ENCODE measurements at regions not wholly inside any gene's neighbourhood (a gene's known extent, or its start where the extent isn't known, plus 50 kb on each side); places are given as distances from the start of the nearest gene placed in this dataset.

- Histone ChIP-seq H3K9me3 (ENCODE audit: control insufficient read depth, insufficient read depth, low read length) (peaks cover 4% of the 10 kb centered on the region; the same call in 1 of the 2 replicates), H2AFZ (replicated peaks; ENCODE audit: low read length, poor library complexity) (no peak overlapping the region), H4K8ac (ENCODE audit: low read depth in 2 of 2, low read length in 2 of 2) (no peak overlapping the region), H2BK20ac (ENCODE audit: low read depth, low read length) (no peak overlapping the region), H3K18ac (ENCODE audit: low read depth, low read length) (no peak overlapping the region), H3K79me1 (ENCODE audit: low read depth in 1 of 2, low read length in 2 of 2) (no peaks in the 10 kb centered on the region), H2BK15ac (ENCODE audit: low read depth, low read length) (no peak overlapping the region), H3K14ac (replicated peaks; ENCODE audit: low read depth, low read length) (no peak overlapping the region), H3K9ac (ENCODE audit: low read depth, low read length) (no peak overlapping the region), H3K23ac (ENCODE audit: low read depth, low read length) (no peak overlapping the region), H3K4me1 (ENCODE audit: control insufficient read depth, insufficient read depth, low read length) (no peaks in the 10 kb centered on the region), H3K4me3 (ENCODE audit: insufficient read depth, low read depth, low read length) (no peak overlapping the region), H3K27ac (ENCODE audit: insufficient read depth, low read length) (no peak overlapping the region), H3K36me3 (ENCODE audit: control insufficient read depth, insufficient read depth, low read length) (no peaks in the 10 kb centered on the region), H2AK9ac (replicated peaks; ENCODE audit: low read depth, low read length, poor library complexity) (no peak overlapping the region), H3K4me2 (ENCODE audit: low read depth, low read length) (no peak overlapping the region), H2AK5ac (ENCODE audit: low read depth, low read length) (no peak overlapping the region), H3K27me3 (ENCODE audit: control insufficient read depth, insufficient read depth, low read length) (no peaks in the 10 kb centered on the region), H2BK5ac (ENCODE audit: low read depth, low read length, poor library complexity, severe bottlenecking) (no peak overlapping the region), H3K56ac (ENCODE audit: extremely low read depth, insufficient read depth, low read length) (no peak overlapping the region), H3K4ac (ENCODE audit: low read depth, low read length) (no peak overlapping the region), H3K9me1 (ENCODE audit: insufficient read depth, low read length) (no peaks in the 10 kb centered on the region), H4K20me1 (ENCODE audit: insufficient read depth, low read length) (no peaks in the 10 kb centered on the region), H4K91ac (ENCODE audit: insufficient read depth, low read depth, low read length) (no peak overlapping the region), H2BK120ac (ENCODE audit: low read depth, low read length) (no peak overlapping the region), H4K5ac (ENCODE audit: low read depth, low read length) (no peak overlapping the region)
- CTCF ChIA-PET = no interaction called here
- peak; percentile 43; the same call in 1 of the 2 replicates for TF ChIP-seq CEBPB (IDR thresholded peaks at IDR 0.05; ENCODE audit: low read depth, low read length)
- TF ChIP-seq SMC3 (IDR thresholded peaks at IDR 0.05; ENCODE audit: low read depth, low read length) = no peak
- TF ChIP-seq BHLHE40 (IDR thresholded peaks at IDR 0.05; ENCODE audit: low read depth, low read length) = no peak
- no peak for TF ChIP-seq MXI1 (IDR thresholded peaks at IDR 0.05; ENCODE audit: borderline replicate concordance, low read depth, low read length)
- BruUV-seq (replicated peaks) = no TSS peak
- ATAC-seq (ENCODE audit: low read depth) (no peak), DNase-seq (no peak)
- POLR2A ChIA-PET (ENCODE audit: unreplicated experiment) = no interaction called here
- intact Hi-C loops (cut with micrococcal nuclease) (no loop called here), dilution Hi-C loops (cut with HindIII; ENCODE audit: low sequenced_read_pairs, unreplicated experiment) (no loop called here), in situ Hi-C loops (cut with MboI; ENCODE audit: low sequenced_read_pairs) (no loop called here)
- WGBS, 2 experiments (ENCODE audit: extremely low coverage in 2 of 2, insufficient read length in 1 of 2) = no CpG with 5 or more reads among the region's 3 CpGs
These were observed 891.5 kb downstream of the NLGN4X start for GRCh38 chrX:5337160-5337559.

Measured in IMR-90 (cell line).